Stromal cell of bone marrow (primary cell): ENCODE measurements at regions not wholly inside any gene's neighbourhood (a gene's known extent, or its start where the extent isn't known, plus 50 kb on each side); places are given as distances from the start of the nearest gene placed in this dataset.

Experiments used
- DNase-seq: peaks from one replicate; pipeline ENCODE4 v3.0.0-alpha.2; 2012; ENCODE audit warnings: low read depth

GRCh38 chr1:29642519-29642918 lies 406.2 kb downstream of the PTPRU start:
- DNase-seq: no peak

GRCh38 chr1:29641921-29642320 lies 405.6 kb downstream of the PTPRU start:
- DNase-seq: no peak

- no peak for DNase-seq
Measured at GRCh38 chr1:29640428-29640785, 404.1 kb downstream of the PTPRU start.

- DNase-seq: peak; percentile 3
Measured at GRCh38 chr1:29639741-29640427, 403.6 kb downstream of the PTPRU start.

- no peak for DNase-seq
Measured at GRCh38 chr1:29639156-29639736, 402.9 kb downstream of the PTPRU start.

- no peak for DNase-seq
Measured at GRCh38 chr1:29638281-29638680, 402.0 kb downstream of the PTPRU start.

GRCh38 chr1:29636936-29637335 lies 400.6 kb downstream of the PTPRU start:
- no peak for DNase-seq

GRCh38 chr1:29635501-29636263 lies 399.4 kb downstream of the PTPRU start:
- no peak for DNase-seq

- DNase-seq: no peak
Measured at GRCh38 chr1:29634746-29635335, 398.5 kb downstream of the PTPRU start.

- DNase-seq: no peak
Measured at GRCh38 chr1:29634324-29634723, 398.0 kb downstream of the PTPRU start.

- no peak for DNase-seq
Measured at GRCh38 chr1:29633771-29634170, 397.4 kb downstream of the PTPRU start.

GRCh38 chr1:29632806-29633615 lies 396.7 kb downstream of the PTPRU start:
- no peak for DNase-seq

- no peak for DNase-seq
Measured at GRCh38 chr1:29631836-29632805, 395.8 kb downstream of the PTPRU start.

- peak; percentile 6 for DNase-seq
Measured at GRCh38 chr1:29631361-29631760, 395.0 kb downstream of the PTPRU start.

GRCh38 chr1:29630756-29631155 lies 394.4 kb downstream of the PTPRU start:
- DNase-seq: no peak

- no peak for DNase-seq
Measured at GRCh38 chr1:29629814-29630516, 393.6 kb downstream of the PTPRU start.

- no peak for DNase-seq
Measured at GRCh38 chr1:29629401-29629800, 393.1 kb downstream of the PTPRU start.

GRCh38 chr1:29628190-29628589 lies 391.9 kb downstream of the PTPRU start:
- no peak for DNase-seq

- no peak for DNase-seq
Measured at GRCh38 chr1:29626726-29627125, 390.4 kb downstream of the PTPRU start.

GRCh38 chr1:29626066-29626465 lies 389.7 kb downstream of the PTPRU start:
- no peak for DNase-seq
